ENCODE measurements at regions not wholly inside any gene's neighbourhood (a gene's known extent, or its start where the extent isn't known, plus 50 kb on each side); places are given as distances from the start of the nearest gene placed in this dataset.

DNA sequence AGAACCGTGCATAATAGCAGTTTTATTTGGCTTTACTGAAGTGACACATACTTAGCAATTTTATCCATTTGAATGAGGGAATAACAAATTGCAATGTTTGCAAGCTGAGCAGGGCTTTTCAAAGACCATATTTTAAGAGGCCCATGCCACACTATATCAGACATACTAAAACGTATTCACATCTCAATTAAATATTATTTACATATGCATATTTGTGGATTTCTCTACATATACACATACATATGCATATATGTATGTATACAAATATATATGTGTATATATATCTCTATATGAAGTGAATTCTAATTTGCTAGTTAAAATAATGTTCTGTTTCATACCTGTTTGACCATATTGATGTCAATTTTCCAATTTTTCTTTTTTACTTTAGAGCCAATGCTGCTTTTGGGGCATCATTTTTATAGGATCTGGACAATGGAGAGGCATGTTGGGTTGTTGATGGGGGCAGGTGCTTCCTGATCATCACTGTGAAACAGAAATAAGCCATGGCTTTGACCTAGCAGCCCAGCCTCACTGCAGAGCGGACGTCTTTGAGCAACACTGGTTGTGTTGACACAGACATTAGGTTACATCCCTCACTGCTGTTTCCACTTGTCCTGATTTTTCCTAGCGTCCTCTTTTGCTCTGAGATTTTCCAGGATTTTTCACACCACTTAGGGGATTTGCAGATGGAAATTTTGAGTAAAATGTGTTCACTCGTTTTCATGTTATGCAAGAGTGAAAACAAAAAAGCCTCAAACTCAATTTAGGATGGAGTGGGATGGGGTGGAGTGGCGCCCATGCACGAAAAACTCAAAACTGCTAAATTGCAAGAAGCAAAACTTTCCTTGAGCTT, 56.9 kb downstream of the RDH14 start:
- H3K27ac ChIP-seq: no peak overlapping the region
- no peak for TF ChIP-seq ZFX (IDR thresholded peaks at IDR 0.05; ENCODE audit: borderline replicate concordance)
- TF ChIP-seq, protein P1, sequence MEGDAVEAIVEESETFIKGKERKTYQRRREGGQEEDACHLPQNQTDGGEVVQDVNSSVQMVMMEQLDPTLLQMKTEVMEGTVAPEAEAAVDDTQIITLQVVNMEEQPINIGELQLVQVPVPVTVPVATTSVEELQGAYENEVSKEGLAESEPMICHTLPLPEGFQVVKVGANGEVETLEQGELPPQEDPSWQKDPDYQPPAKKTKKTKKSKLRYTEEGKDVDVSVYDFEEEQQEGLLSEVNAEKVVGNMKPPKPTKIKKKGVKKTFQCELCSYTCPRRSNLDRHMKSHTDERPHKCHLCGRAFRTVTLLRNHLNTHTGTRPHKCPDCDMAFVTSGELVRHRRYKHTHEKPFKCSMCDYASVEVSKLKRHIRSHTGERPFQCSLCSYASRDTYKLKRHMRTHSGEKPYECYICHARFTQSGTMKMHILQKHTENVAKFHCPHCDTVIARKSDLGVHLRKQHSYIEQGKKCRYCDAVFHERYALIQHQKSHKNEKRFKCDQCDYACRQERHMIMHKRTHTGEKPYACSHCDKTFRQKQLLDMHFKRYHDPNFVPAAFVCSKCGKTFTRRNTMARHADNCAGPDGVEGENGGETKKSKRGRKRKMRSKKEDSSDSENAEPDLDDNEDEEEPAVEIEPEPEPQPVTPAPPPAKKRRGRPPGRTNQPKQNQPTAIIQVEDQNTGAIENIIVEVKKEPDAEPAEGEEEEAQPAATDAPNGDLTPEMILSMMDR (IDR thresholded peaks at IDR 0.05): no peak

- TF ChIP-seq, protein P1 (IDR thresholded peaks at IDR 0.05): no peak
- TF ChIP-seq ZFX (IDR thresholded peaks at IDR 0.05; ENCODE audit: borderline replicate concordance): no peak
Observed at GRCh38 chr2:18502142-18502541, 58.3 kb downstream of the RDH14 start.

GRCh38 chr2:18501729-18502128, 58.7 kb downstream of the RDH14 start:
- no peak overlapping the region for H3K27ac ChIP-seq
- TF ChIP-seq, protein P1 (IDR thresholded peaks at IDR 0.05): no peak
- TF ChIP-seq ZFX (IDR thresholded peaks at IDR 0.05; ENCODE audit: borderline replicate concordance): no peak

More at GRCh38 chr2:18502142-18502541, 58.3 kb downstream of the RDH14 start:
- H3K27ac ChIP-seq: no peak overlapping the region

GRCh38 chr2:18501156-18501555, 59.3 kb downstream of the RDH14 start:
- no peak overlapping the region for H3K27ac ChIP-seq
- TF ChIP-seq, protein P1 (IDR thresholded peaks at IDR 0.05): no peak
- TF ChIP-seq ZFX (IDR thresholded peaks at IDR 0.05; ENCODE audit: borderline replicate concordance): no peak

DNA sequence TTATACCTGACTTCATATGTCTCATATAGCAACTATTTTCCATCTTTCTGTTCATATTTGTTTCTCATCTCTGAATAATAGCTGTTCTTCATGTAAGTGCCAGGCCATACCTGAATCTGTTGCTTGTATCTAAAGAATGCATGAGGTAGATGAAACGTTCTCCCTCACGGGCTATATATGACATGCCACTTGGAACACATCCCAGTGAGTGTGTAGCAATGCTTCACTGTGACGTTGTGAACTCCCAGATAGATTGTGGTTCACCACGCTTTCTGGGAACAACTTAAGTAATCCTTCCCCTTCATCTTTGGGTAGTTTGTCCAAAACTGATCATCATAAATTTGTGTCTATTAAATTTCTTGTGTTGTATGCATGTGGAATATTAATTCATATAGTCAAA, 60.1 kb downstream of the RDH14 start:
- no peak for TF ChIP-seq ZFX (IDR thresholded peaks at IDR 0.05; ENCODE audit: borderline replicate concordance)
- TF ChIP-seq, protein P1 (IDR thresholded peaks at IDR 0.05): no peak
- no peak overlapping the region for H3K27ac ChIP-seq

- no peak overlapping the region for H3K27ac ChIP-seq
- no peak for TF ChIP-seq ZFX (IDR thresholded peaks at IDR 0.05; ENCODE audit: borderline replicate concordance)
- TF ChIP-seq, protein P1 (IDR thresholded peaks at IDR 0.05): no peak
Observed at GRCh38 chr2:18498531-18498930, 61.9 kb downstream of the RDH14 start.

- TF ChIP-seq, protein P1 (IDR thresholded peaks at IDR 0.05): no peak
- no peak for TF ChIP-seq ZFX (IDR thresholded peaks at IDR 0.05; ENCODE audit: borderline replicate concordance)
- no peak overlapping the region for H3K27ac ChIP-seq
Observed at GRCh38 chr2:18496516-18496915, 63.9 kb downstream of the RDH14 start.
